ENCODE measurements at regions not wholly inside any gene's neighbourhood (a gene's known extent, or its start where the extent isn't known, plus 50 kb on each side); places are given as distances from the start of the nearest gene placed in this dataset.

- TF ChIP-seq CTCF (IDR thresholded peaks at IDR 0.05): no peak
- TF ChIP-seq EP300 (IDR thresholded peaks at IDR 0.05): no peak
- no peak for TF ChIP-seq POLR2A (IDR thresholded peaks at IDR 0.05)
Observed at GRCh38 chr5:173780235-173781234, 107.6 kb upstream of the CPEB4 start.
